ENCODE measurements at regions not wholly inside any gene's neighbourhood (a gene's known extent, or its start where the extent isn't known, plus 50 kb on each side); places are given as distances from the start of the nearest gene placed in this dataset.
"Not testable (repeated sequence)": the region's sequence is repeated elsewhere in the genome, so short reads cannot be mapped to it uniquely, and the experiment has no call there.

DNA sequence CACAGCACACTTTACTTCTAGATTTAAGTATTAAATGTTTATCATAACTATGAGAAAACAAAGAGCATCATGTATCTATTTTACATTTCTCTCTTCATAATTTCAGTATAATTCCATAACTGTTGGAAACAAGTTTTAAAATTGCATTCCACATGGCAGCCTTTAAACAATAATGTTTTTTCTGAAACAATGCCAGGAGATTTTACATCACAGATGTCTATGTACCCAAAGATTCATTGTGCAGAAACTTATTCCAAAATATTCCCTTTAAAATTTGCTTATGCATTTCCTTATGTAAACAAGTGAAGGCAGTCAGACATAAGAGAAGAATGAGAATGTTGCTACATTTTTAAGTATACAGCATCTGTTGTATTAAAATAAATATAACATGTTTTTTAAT, 324.9 kb upstream of the COL8A1 start:
- Histone ChIP-seq H3K4me3 (ENCODE audit: low read depth, low read length) (no peak overlapping the region), H3K36me3 (ENCODE audit: control insufficient read depth, insufficient read depth, low read length) (no peaks in the 10 kb centered on the region), H3K27me3 (ENCODE audit: control insufficient read depth, insufficient read depth, low read length) (no peaks in the 10 kb centered on the region)
- DNase-seq (ENCODE audit: low read depth) (no peak), FAIRE-seq (no peak)
- TF ChIP-seq, protein P1, sequence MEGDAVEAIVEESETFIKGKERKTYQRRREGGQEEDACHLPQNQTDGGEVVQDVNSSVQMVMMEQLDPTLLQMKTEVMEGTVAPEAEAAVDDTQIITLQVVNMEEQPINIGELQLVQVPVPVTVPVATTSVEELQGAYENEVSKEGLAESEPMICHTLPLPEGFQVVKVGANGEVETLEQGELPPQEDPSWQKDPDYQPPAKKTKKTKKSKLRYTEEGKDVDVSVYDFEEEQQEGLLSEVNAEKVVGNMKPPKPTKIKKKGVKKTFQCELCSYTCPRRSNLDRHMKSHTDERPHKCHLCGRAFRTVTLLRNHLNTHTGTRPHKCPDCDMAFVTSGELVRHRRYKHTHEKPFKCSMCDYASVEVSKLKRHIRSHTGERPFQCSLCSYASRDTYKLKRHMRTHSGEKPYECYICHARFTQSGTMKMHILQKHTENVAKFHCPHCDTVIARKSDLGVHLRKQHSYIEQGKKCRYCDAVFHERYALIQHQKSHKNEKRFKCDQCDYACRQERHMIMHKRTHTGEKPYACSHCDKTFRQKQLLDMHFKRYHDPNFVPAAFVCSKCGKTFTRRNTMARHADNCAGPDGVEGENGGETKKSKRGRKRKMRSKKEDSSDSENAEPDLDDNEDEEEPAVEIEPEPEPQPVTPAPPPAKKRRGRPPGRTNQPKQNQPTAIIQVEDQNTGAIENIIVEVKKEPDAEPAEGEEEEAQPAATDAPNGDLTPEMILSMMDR (IDR thresholded peaks at IDR 0.05; ENCODE audit: insufficient read depth, low read length, severe bottlenecking) = no peak

- FAIRE-seq (no peak), DNase-seq (ENCODE audit: low read depth) (no peak)
- TF ChIP-seq, protein P1 (IDR thresholded peaks at IDR 0.05; ENCODE audit: insufficient read depth, low read length, severe bottlenecking) = no peak
- H3K27me3 ChIP-seq (ENCODE audit: control insufficient read depth, insufficient read depth, low read length) = no peaks in the 10 kb centered on the region
- H3K36me3 ChIP-seq (ENCODE audit: control insufficient read depth, insufficient read depth, low read length) = no peaks in the 10 kb centered on the region
- H3K4me3 ChIP-seq (ENCODE audit: low read depth, low read length) = no peak overlapping the region
Observed at GRCh38 chr3:99298661-99299060, 339.7 kb upstream of the COL8A1 start.

DNA sequence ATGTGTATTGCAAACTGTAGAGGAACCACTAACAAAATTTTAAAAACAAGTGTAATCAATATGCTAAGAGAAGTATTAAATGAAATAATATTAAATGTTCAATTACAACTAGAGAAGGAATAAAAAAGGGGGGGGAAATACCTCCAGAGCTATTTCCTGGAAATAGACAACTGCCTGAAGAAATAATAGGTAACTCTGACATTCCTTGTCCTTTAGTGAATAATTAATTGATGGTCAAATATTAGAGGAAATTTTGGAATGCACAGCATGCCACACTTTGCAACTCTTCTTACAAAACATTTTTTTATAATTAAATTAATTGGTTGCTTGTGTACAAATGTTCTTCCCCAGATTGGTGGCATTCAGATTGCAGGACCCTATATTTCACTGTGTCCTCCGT, 342.6 kb upstream of the COL8A1 start:
- TF ChIP-seq, protein P1 (IDR thresholded peaks at IDR 0.05; ENCODE audit: insufficient read depth, low read length, severe bottlenecking) = no peak
- no peaks in the 10 kb centered on the region for H3K27me3 ChIP-seq (ENCODE audit: control insufficient read depth, insufficient read depth, low read length)
- FAIRE-seq = no peak

DNA sequence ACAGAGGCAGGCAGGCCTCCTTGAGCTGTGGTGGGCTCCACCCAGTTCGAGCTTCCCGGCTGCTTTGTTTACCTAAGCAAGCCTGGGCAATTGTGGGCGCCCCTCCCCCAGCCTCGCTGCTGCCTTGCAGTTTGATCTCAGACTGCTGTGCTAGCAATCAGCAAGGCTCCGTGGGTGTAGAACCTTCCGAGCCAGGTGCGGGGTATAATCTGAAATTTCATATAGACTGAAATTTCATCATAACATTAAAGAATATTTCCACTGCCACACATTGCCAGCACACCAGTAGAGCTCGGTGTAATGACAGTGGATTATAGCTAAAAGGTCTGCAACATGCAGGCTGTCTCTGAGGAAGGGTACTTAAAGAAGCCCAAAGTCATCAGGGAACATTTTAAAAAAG, 344.3 kb upstream of the COL8A1 start:
- DNase-seq (ENCODE audit: low read depth) = peak; percentile 20
- H3K27me3 ChIP-seq (ENCODE audit: control insufficient read depth, insufficient read depth, low read length); H3K36me3 ChIP-seq (ENCODE audit: control insufficient read depth, insufficient read depth, low read length); FAIRE-seq; H3K4me3 ChIP-seq (ENCODE audit: low read depth, low read length): not testable (repeated sequence)

More for the DNA sequence above, 342.6 kb upstream of the COL8A1 start:
- H3K4me3 ChIP-seq (ENCODE audit: low read depth, low read length) = no peak overlapping the region
- no peaks in the 10 kb centered on the region for H3K36me3 ChIP-seq (ENCODE audit: control insufficient read depth, insufficient read depth, low read length)
- no peak for DNase-seq (ENCODE audit: low read depth)

GRCh38 chr3:99287876-99288275, 350.5 kb upstream of the COL8A1 start:
- Histone ChIP-seq H3K27me3 (ENCODE audit: control insufficient read depth, insufficient read depth, low read length) (no peaks in the 10 kb centered on the region), H3K4me3 (ENCODE audit: low read depth, low read length) (no peak overlapping the region), H3K36me3 (ENCODE audit: control insufficient read depth, insufficient read depth, low read length) (no peaks in the 10 kb centered on the region)
- DNase-seq (ENCODE audit: low read depth) = peak; percentile 7
- TF ChIP-seq, protein P1 (IDR thresholded peaks at IDR 0.05; ENCODE audit: insufficient read depth, low read length, severe bottlenecking) = no peak
- no peak for FAIRE-seq

DNA sequence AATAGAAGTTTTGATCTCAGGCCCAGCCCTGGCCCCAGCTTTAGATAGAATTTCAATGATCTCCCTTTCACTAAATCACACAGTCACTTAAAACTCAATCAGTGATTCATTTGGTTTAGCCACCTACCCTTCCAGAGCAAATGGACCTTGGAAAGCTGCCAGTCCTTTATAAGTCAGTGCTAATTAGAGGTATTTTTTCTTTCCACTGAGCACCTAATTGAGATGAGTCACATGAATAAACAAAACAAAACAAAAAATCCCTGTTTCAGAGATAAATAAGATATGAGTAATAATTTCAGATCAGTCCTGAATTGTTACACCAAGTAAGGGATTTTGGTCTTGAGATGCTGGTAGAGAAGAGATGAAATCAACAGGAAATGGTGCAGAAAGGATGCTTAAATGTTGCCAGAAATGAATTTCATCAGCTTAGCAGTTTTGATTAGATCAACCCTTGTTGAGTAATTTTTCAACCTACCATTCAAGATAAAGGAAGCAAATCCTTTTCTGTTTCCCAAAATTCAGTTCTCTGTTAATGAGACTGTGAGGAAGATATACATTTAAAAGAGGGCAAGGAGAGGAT, 352.0 kb upstream of the COL8A1 start:
- Histone ChIP-seq H3K27me3 (ENCODE audit: control insufficient read depth, insufficient read depth, low read length) (no peaks in the 10 kb centered on the region), H3K36me3 (ENCODE audit: control insufficient read depth, insufficient read depth, low read length) (no peaks in the 10 kb centered on the region), H3K4me3 (ENCODE audit: low read depth, low read length) (no peak overlapping the region)
- TF ChIP-seq, protein P1 (IDR thresholded peaks at IDR 0.05; ENCODE audit: insufficient read depth, low read length, severe bottlenecking) = no peak
- FAIRE-seq (no peak), DNase-seq (ENCODE audit: low read depth) (peak; percentile 63)

Measured in bronchial epithelial cell (primary cell).